Muscle of back (tissue), 3 donors: ENCODE measurements at regions not wholly inside any gene's neighbourhood (a gene's known extent, or its start where the extent isn't known, plus 50 kb on each side); places are given as distances from the start of the nearest gene placed in this dataset.
"Not testable (repeated sequence)": the region's sequence is repeated elsewhere in the genome, so short reads cannot be mapped to it uniquely, and the experiment has no call there.

ENCODE experiments used
- DNase-seq, 3 donors: peaks; one replicate each; pipeline versions ENCODE4 v3.0.0 to v3.0.0-alpha.2; 2013

GRCh38 chr21:10366210-10366609 is 155.2 kb upstream of the TPTE start:
- DNase-seq: not testable (repeated sequence)

- DNase-seq: not testable (repeated sequence)
Measured at GRCh38 chr21:10367586-10367985, 153.8 kb upstream of the TPTE start.

DNA sequence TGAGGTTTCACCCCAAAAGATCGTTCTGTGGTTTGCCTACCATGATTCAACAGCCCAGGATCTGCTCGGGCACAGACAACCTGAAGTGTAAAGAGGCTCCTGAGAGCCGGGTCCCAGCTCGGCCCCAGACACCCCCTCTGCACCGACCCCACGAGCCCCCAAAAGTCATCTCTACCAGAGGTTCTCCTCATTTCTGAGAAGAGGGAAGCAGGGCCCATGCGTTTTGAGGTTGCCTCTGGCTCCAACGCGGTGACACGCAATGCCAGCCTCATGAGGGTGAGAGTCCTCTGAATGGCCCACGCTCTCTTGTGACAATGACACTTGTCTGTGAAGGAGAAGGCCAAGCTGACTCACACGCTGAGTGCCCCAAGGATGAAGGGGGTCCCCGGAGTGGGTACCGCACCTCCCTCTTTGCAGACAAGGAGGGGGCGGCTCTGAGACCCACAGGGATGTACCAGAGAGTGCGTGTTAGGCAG is 153.0 kb upstream of the TPTE start:
- DNase-seq: not testable (repeated sequence)

GRCh38 chr21:10369289-10369688 is 152.1 kb upstream of the TPTE start:
- not testable (repeated sequence) for DNase-seq

GRCh38 chr21:10377758-10378157 is 143.6 kb upstream of the TPTE start:
- DNase-seq: not testable (repeated sequence)

- not testable (repeated sequence) for DNase-seq
Measured at GRCh38 chr21:10379816-10380215, 141.6 kb upstream of the TPTE start.

DNA sequence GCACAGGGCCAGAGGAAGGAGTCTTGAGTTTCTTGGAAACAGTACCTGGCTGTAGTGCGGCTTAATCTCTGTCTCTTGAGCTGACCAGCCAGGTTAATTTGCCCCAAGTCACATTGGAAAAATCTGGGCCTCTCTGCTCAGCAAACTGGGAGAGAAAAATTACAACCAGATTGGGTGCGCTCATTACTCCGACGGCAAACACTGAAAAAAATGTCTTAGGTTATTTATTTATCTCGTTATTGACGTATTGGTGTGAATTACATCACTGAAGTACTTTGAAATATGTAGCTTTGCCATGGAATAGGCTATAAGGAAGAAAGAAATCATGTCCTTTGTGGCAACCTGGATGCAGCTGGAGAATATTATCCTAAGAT is 139.7 kb upstream of the TPTE start:
- not testable (repeated sequence) for DNase-seq

DNA sequence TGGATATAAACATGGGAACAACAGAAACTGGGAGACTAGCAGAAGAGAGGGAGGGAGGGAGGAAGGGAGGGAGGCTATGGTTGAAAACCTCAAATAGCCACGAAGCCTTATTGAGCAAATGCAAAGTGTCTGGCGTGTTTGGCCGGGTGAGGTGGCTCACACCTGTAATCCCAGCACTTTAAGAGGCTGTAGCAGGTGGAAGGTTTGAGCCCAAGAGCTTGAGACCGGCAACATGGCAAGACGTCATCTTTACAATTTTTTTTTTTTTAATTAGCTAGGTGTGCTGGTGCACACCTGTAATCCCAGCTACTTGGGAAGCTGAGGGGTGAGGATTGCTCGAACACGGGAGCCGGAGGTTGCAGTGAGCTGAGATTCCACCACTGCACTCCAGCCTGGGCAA is 139.2 kb upstream of the TPTE start:
- DNase-seq: not testable (repeated sequence)

DNA sequence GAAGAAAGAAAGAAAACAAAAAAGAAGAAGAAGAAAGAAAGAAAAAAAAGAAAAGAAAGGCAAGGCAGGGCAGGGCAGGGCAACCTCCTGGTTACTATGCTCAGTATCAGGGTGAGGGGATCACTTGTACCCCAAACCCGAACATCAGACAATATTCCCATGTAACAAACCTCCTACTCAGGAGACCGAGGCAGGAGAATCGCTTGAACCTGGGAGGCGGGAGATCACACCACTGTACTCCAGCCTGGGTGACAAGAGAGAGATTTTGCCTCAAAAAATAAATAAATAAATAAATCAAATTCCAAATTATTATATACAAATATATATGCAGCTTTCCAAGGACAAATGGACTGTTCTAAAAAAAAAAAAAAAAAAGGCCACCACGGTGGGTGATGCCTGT is 138.8 kb upstream of the TPTE start:
- DNase-seq: not testable (repeated sequence)

DNA sequence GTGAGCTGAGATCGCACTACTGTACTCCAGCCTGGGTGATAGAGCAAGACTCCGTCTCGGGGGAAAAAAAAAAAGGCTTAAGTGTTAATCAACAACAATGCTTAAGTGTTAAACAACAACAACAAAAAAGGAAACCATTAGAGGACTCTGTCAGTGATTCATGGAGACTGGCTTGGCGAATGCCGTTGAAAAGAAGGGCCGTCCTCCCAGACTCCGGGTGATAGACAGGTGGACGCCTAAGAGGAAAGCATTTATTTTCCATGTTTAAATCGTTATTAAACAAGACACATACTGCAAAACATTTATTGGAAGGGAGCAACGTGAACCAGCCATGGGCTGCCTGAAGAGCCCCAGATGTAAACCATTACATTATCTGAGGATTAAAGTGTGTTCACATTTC is 137.8 kb upstream of the TPTE start:
- not testable (repeated sequence) for DNase-seq

DNA sequence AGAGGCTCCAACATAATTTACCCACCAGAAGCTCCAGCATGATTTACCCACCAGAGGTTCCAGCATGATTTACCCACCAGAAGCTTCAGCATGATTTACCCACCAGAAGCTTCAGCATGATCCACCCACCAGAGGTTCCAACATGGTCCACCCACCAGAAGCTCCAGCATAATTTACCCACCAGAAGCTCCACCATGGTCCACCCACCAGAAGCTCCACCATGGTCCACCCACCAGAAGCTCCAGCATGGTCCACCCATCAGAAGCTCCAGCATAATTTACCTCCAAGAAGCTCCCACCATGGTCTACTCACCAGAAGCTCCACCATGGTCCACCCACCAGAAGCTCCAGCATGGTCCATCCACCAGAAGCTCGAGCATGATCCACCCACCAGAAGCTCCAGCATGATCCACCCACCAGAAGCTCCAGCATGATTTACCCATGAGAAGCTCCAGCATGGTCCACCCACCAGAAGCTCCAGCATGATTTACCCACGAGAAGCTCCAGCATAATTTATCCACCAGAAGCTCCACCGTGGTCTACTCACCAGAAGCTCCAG is 137.0 kb upstream of the TPTE start:
- not testable (repeated sequence) for DNase-seq

- DNase-seq: not testable (repeated sequence)
Measured at GRCh38 chr21:10385202-10385601, 136.2 kb upstream of the TPTE start.

- not testable (repeated sequence) for DNase-seq
Measured at GRCh38 chr21:10385898-10386527, 135.4 kb upstream of the TPTE start.

DNA sequence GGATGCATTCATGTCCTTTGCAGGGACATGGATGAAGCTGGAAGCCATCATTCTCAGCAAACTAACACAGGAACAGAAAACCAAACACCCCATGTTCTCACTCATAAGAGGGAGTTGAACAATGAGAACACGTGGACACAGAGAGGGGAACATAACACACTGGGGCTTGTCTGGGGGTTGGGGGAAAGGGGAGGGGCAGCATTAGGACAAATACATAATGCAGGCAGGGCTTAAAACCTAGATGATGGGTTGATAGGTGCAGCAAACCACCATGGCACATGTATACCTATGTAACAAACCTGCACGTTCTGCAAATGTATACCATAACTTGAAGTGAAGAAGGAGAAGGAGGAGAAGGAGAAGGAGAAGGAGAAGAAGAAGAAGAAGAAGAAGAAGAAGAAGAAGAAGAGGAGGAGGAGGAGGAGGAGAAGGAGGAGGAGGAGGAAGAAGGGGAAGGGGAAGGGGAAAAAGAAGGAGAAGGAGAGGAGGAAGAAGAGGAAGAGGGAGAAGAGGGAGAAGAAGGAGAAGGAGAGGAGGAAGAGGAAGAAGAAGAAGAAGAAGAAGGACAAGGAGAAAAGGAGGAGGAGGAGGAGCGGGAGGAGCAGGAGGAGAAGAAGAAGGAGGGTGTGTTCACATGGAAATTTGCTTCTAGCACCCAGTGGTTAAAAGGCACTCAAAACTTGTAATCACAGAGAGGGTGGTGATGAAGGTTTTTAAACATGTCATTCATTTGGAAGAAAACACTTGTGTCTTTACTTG is 133.5 kb upstream of the TPTE start:
- not testable (repeated sequence) for DNase-seq

DNA sequence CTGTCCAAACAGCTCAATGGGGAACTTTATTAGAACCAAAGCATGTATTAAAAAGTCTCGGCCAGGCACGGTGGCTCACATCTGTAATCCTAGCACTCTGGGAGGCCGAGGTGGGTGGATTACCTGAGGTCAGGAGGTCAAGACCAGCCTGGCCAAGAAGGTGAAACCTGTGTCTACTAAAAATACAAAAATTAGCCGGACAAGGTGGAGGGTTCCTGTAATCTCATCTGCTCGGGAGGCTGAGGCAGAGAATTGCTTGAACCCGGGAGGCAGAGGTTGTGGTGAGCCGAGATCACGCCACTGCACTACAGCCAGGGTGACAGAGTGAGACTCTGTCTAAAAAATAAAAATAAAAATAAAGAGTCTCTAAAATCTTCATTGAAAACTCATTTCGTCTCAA is 132.8 kb upstream of the TPTE start:
- DNase-seq: not testable (repeated sequence)

GRCh38 chr21:10392301-10392700 is 129.1 kb upstream of the TPTE start:
- not testable (repeated sequence) for DNase-seq

- not testable (repeated sequence) for DNase-seq
Measured at GRCh38 chr21:10395963-10396362, 125.4 kb upstream of the TPTE start.

DNA sequence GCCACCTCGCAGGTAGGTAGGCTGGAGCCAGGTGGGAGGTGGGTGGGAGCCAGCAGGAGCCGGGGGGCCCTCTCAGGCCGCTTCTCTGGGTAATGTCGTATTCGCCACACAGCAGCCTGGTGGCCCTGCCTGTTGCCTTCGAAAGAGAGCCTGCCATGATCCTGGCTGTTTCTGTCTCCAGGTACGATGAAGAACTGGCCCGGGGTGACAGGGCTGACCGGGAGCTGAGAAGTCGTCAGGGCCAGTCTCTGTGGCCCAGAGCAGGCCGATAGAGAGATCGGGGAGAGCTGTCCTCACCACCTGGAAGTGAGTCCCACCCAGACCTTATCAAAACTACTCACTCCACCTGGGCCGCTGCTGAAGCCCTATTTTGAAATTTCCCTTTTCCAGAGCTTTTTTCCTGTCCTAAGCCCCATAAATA is 123.9 kb upstream of the TPTE start:
- DNase-seq: not testable (repeated sequence)

GRCh38 chr21:10398692-10399489 is 122.5 kb upstream of the TPTE start:
- DNase-seq: not testable (repeated sequence)

- not testable (repeated sequence) for DNase-seq
Measured at GRCh38 chr21:10400622-10401361, 120.6 kb upstream of the TPTE start.

- not testable (repeated sequence) for DNase-seq
Measured at GRCh38 chr21:10402461-10402860, 118.9 kb upstream of the TPTE start.
